ENCODE measurements at regions not wholly inside any gene's neighbourhood (a gene's known extent, or its start where the extent isn't known, plus 50 kb on each side); places are given as distances from the start of the nearest gene placed in this dataset.
A peak's percentile ranks its signal among the peaks of the same experiment; 100 is the strongest.

- Histone ChIP-seq H2BK15ac (replicated peaks; ENCODE audit: low read depth) (no peak overlapping the region), H2BK120ac (ENCODE audit: low read depth, low read length) (no peak overlapping the region), H2BK5ac (ENCODE audit: low read length) (no peak overlapping the region), H3K27ac (ENCODE audit: low read depth, low read length) (no peak overlapping the region), H3K4me2 (ENCODE audit: low read length) (no peak overlapping the region), H3K56ac (ENCODE audit: low read length) (no peak overlapping the region), H3K4me3 (ENCODE audit: low read length) (no peak overlapping the region), H3K9ac (ENCODE audit: low read length) (no peak overlapping the region), H3K36me3 (ENCODE audit: control insufficient read depth, insufficient read depth, low read length) (no peaks in the 10 kb centered on the region), H3K23ac (ENCODE audit: low read length) (no peak overlapping the region), H3K79me2 (ENCODE audit: control insufficient read depth, insufficient read depth, low read length) (no peaks in the 10 kb centered on the region), H3K27me3 (ENCODE audit: insufficient read depth, low read length, poor library complexity) (no peaks in the 10 kb centered on the region), H4K5ac (ENCODE audit: low read length) (no peak overlapping the region), H3K4ac (ENCODE audit: low read depth, low read length) (no peak overlapping the region), H2AK5ac (ENCODE audit: low read length) (no peak overlapping the region), H4K8ac (ENCODE audit: low read depth, low read length) (no peak overlapping the region), H3K18ac (ENCODE audit: low read length) (no peak overlapping the region), H3K79me1 (ENCODE audit: low read length) (no peaks in the 10 kb centered on the region), H3K4me1 (ENCODE audit: control insufficient read depth, low read depth, low read length) (peaks cover 2% of the 10 kb centered on the region)
- DNase-seq, result no peak
These were observed 128.5 kb downstream of the EN1 start for GRCh38 chr2:118718921-118719320.

DNA sequence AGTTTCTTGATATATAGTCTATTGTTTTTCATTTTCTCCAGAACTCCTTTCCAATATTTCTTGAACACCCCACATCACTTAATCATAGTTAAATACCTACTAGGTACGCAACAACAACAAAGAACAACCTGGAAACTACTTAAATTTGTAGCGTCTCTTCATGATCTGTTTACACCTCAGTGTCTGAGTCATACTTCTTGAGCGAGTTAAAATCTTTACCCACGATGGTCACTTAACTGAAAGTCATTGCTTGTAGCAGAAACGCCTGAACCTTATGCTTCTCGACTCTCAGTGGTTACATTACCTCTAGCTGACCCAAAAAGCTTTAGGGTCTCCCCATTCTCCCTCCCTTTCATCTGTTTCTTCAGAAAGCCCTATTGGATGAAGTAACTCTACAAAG is 131.3 kb downstream of the EN1 start:
- DNase-seq, result no peak
- Histone ChIP-seq H4K5ac (ENCODE audit: low read length) (no peak overlapping the region), H3K27me3 (ENCODE audit: insufficient read depth, low read length, poor library complexity) (no peaks in the 10 kb centered on the region), H3K18ac (ENCODE audit: low read length) (no peak overlapping the region), H3K36me3 (ENCODE audit: control insufficient read depth, insufficient read depth, low read length) (no peaks in the 10 kb centered on the region), H3K9ac (ENCODE audit: low read length) (no peak overlapping the region), H3K4me2 (ENCODE audit: low read length) (no peak overlapping the region), H2AK5ac (ENCODE audit: low read length) (no peak overlapping the region), H3K4ac (ENCODE audit: low read depth, low read length) (no peak overlapping the region), H3K27ac (ENCODE audit: low read depth, low read length) (no peak overlapping the region), H3K4me3 (ENCODE audit: low read length) (no peak overlapping the region), H2BK5ac (ENCODE audit: low read length) (no peak overlapping the region), H3K79me2 (ENCODE audit: control insufficient read depth, insufficient read depth, low read length) (no peaks in the 10 kb centered on the region), H4K8ac (ENCODE audit: low read depth, low read length) (no peak overlapping the region), H2BK120ac (ENCODE audit: low read depth, low read length) (no peak overlapping the region), H2BK15ac (replicated peaks; ENCODE audit: low read depth) (no peak overlapping the region), H3K23ac (ENCODE audit: low read length) (no peak overlapping the region), H3K56ac (ENCODE audit: low read length) (no peak overlapping the region), H3K79me1 (ENCODE audit: low read length) (no peaks in the 10 kb centered on the region), H3K4me1 (ENCODE audit: control insufficient read depth, low read depth, low read length) (peaks cover 2% of the 10 kb centered on the region)
- WGBS (ENCODE audit: extremely low coverage, insufficient coverage, low lambda C conversion rate), result no CpG with 5 or more reads among the region's 6 CpGs

- no peak overlapping the region for H4K8ac ChIP-seq (ENCODE audit: low read depth, low read length)
- H3K36me3 ChIP-seq (ENCODE audit: control insufficient read depth, insufficient read depth, low read length), result no peaks in the 10 kb centered on the region
- no CpG with 5 or more reads among the region's 6 CpGs for WGBS (ENCODE audit: extremely low coverage, insufficient coverage, low lambda C conversion rate)
These were observed 133.3 kb downstream of the EN1 start for GRCh38 chr2:118714118-118714517.

GRCh38 chr2:118711603-118712002 is 135.8 kb downstream of the EN1 start:
- H3K4me1 ChIP-seq (ENCODE audit: control insufficient read depth, low read depth, low read length), result peaks cover 2% of the 10 kb centered on the region
- no peaks in the 10 kb centered on the region for H3K79me2 ChIP-seq (ENCODE audit: control insufficient read depth, insufficient read depth, low read length)
- no peak overlapping the region for H3K4ac ChIP-seq (ENCODE audit: low read depth, low read length)
- H4K8ac ChIP-seq (ENCODE audit: low read depth, low read length), result no peak overlapping the region
- no peak for DNase-seq
- H3K27ac ChIP-seq (ENCODE audit: low read depth, low read length), result no peak overlapping the region
- no peak overlapping the region for H2BK120ac ChIP-seq (ENCODE audit: low read depth, low read length)
- H3K27me3 ChIP-seq (ENCODE audit: insufficient read depth, low read length, poor library complexity), result no peaks in the 10 kb centered on the region
- H3K4me3 ChIP-seq (ENCODE audit: low read length), result no peak overlapping the region
- no peak overlapping the region for H3K56ac ChIP-seq (ENCODE audit: low read length)
- no peak overlapping the region for H2BK5ac ChIP-seq (ENCODE audit: low read length)
- no peak overlapping the region for H3K18ac ChIP-seq (ENCODE audit: low read length)
- no peak overlapping the region for H4K5ac ChIP-seq (ENCODE audit: low read length)
- H3K23ac ChIP-seq (ENCODE audit: low read length), result no peak overlapping the region
- H2BK15ac ChIP-seq (replicated peaks; ENCODE audit: low read depth), result no peak overlapping the region
- H3K36me3 ChIP-seq (ENCODE audit: control insufficient read depth, insufficient read depth, low read length), result no peaks in the 10 kb centered on the region
- no peak overlapping the region for H3K9ac ChIP-seq (ENCODE audit: low read length)
- H2AK5ac ChIP-seq (ENCODE audit: low read length), result no peak overlapping the region
- no CpG with 5 or more reads among the region's 5 CpGs for WGBS (ENCODE audit: extremely low coverage, insufficient coverage, low lambda C conversion rate)
- no peaks in the 10 kb centered on the region for H3K79me1 ChIP-seq (ENCODE audit: low read length)
- no peak overlapping the region for H3K4me2 ChIP-seq (ENCODE audit: low read length)

More at GRCh38 chr2:118714118-118714517, 133.3 kb downstream of the EN1 start:
- Histone ChIP-seq H3K27ac (ENCODE audit: low read depth, low read length) (no peak overlapping the region), H3K4me2 (ENCODE audit: low read length) (no peak overlapping the region), H3K79me2 (ENCODE audit: control insufficient read depth, insufficient read depth, low read length) (no peaks in the 10 kb centered on the region), H3K9ac (ENCODE audit: low read length) (no peak overlapping the region), H4K5ac (ENCODE audit: low read length) (no peak overlapping the region), H3K27me3 (ENCODE audit: insufficient read depth, low read length, poor library complexity) (no peaks in the 10 kb centered on the region), H3K18ac (ENCODE audit: low read length) (no peak overlapping the region), H3K23ac (ENCODE audit: low read length) (no peak overlapping the region), H2BK5ac (ENCODE audit: low read length) (no peak overlapping the region), H3K4ac (ENCODE audit: low read depth, low read length) (no peak overlapping the region), H2AK5ac (ENCODE audit: low read length) (no peak overlapping the region), H3K56ac (ENCODE audit: low read length) (no peak overlapping the region), H3K79me1 (ENCODE audit: low read length) (no peaks in the 10 kb centered on the region), H3K4me3 (ENCODE audit: low read length) (no peak overlapping the region), H2BK120ac (ENCODE audit: low read depth, low read length) (no peak overlapping the region), H2BK15ac (replicated peaks; ENCODE audit: low read depth) (no peak overlapping the region), H3K4me1 (ENCODE audit: control insufficient read depth, low read depth, low read length) (peaks cover 4% of the 10 kb centered on the region)
- DNase-seq, result no peak

GRCh38 chr2:118710481-118710880 is 137.0 kb downstream of the EN1 start:
- H2BK5ac ChIP-seq (ENCODE audit: low read length), result no peak overlapping the region
- DNase-seq, result no peak
- H3K27ac ChIP-seq (ENCODE audit: low read depth, low read length), result no peak overlapping the region
- H3K4ac ChIP-seq (ENCODE audit: low read depth, low read length), result no peak overlapping the region
- peak overlapping the region; percentile 29 for H3K56ac ChIP-seq (ENCODE audit: low read length)
- no peak overlapping the region for H2BK15ac ChIP-seq (replicated peaks; ENCODE audit: low read depth)
- no peaks in the 10 kb centered on the region for H3K79me1 ChIP-seq (ENCODE audit: low read length)
- no peaks in the 10 kb centered on the region for H3K79me2 ChIP-seq (ENCODE audit: control insufficient read depth, insufficient read depth, low read length)
- H3K9ac ChIP-seq (ENCODE audit: low read length), result no peak overlapping the region
- H2BK120ac ChIP-seq (ENCODE audit: low read depth, low read length), result no peak overlapping the region
- H3K36me3 ChIP-seq (ENCODE audit: control insufficient read depth, insufficient read depth, low read length), result no peaks in the 10 kb centered on the region
- no peak overlapping the region for H3K4me3 ChIP-seq (ENCODE audit: low read length)
- H3K27me3 ChIP-seq (ENCODE audit: insufficient read depth, low read length, poor library complexity), result no peaks in the 10 kb centered on the region
- peaks cover 2% of the 10 kb centered on the region for H3K4me1 ChIP-seq (ENCODE audit: control insufficient read depth, low read depth, low read length)
- WGBS (ENCODE audit: extremely low coverage, insufficient coverage, low lambda C conversion rate), result no CpG with 5 or more reads among the region's 2 CpGs
- no peak overlapping the region for H2AK5ac ChIP-seq (ENCODE audit: low read length)
- no peak overlapping the region for H3K23ac ChIP-seq (ENCODE audit: low read length)
- no peak overlapping the region for H3K4me2 ChIP-seq (ENCODE audit: low read length)
- no peak overlapping the region for H4K5ac ChIP-seq (ENCODE audit: low read length)
- H3K18ac ChIP-seq (ENCODE audit: low read length), result no peak overlapping the region
- H4K8ac ChIP-seq (ENCODE audit: low read depth, low read length), result no peak overlapping the region

- no peak for DNase-seq
- Histone ChIP-seq H3K9ac (ENCODE audit: low read length) (no peak overlapping the region), H3K4me1 (ENCODE audit: control insufficient read depth, low read depth, low read length) (peaks cover 2% of the 10 kb centered on the region)
These were observed 137.7 kb downstream of the EN1 start for GRCh38 chr2:118709786-118710185.

More at GRCh38 chr2:118709786-118710185, 137.7 kb downstream of the EN1 start:
- no CpG with 5 or more reads among the region's 3 CpGs for WGBS (ENCODE audit: extremely low coverage, insufficient coverage, low lambda C conversion rate)
- Histone ChIP-seq H2BK5ac (ENCODE audit: low read length) (no peak overlapping the region), H3K4me3 (ENCODE audit: low read length) (no peak overlapping the region), H3K4me2 (ENCODE audit: low read length) (no peak overlapping the region), H2BK15ac (replicated peaks; ENCODE audit: low read depth) (no peak overlapping the region), H3K27me3 (ENCODE audit: insufficient read depth, low read length, poor library complexity) (no peaks in the 10 kb centered on the region), H4K8ac (ENCODE audit: low read depth, low read length) (no peak overlapping the region), H3K56ac (ENCODE audit: low read length) (no peak overlapping the region), H3K79me1 (ENCODE audit: low read length) (no peaks in the 10 kb centered on the region), H3K79me2 (ENCODE audit: control insufficient read depth, insufficient read depth, low read length) (no peaks in the 10 kb centered on the region), H3K23ac (ENCODE audit: low read length) (no peak overlapping the region), H3K36me3 (ENCODE audit: control insufficient read depth, insufficient read depth, low read length) (no peaks in the 10 kb centered on the region), H3K27ac (ENCODE audit: low read depth, low read length) (no peak overlapping the region), H4K5ac (ENCODE audit: low read length) (no peak overlapping the region), H3K18ac (ENCODE audit: low read length) (no peak overlapping the region), H2BK120ac (ENCODE audit: low read depth, low read length) (no peak overlapping the region), H2AK5ac (ENCODE audit: low read length) (no peak overlapping the region), H3K4ac (ENCODE audit: low read depth, low read length) (no peak overlapping the region)
